AG10803 (cell line): ENCODE measurements at regions not wholly inside any gene's neighbourhood (a gene's known extent, or its start where the extent isn't known, plus 50 kb on each side); places are given as distances from the start of the nearest gene placed in this dataset.

ENCODE experiments used
- DNase-seq: peaks from one replicate; pipeline ENCODE4 v3.0.0; 2010; ENCODE audit warnings: low read depth
- H3K4me3 ChIP-seq: 2 replicates; pipeline ENCODE4 v1.5.1; 2011; ENCODE audit warnings: mild to moderate bottlenecking, low read length, control low read depth
- CTCF ChIP-seq: conservative IDR thresholded peaks from 2 replicates; pipeline ENCODE4 v1.5.1; 2011; ENCODE audit warnings: mild to moderate bottlenecking, low read length, control low read depth, inconsistent platforms

GRCh38 chr3:72082776-72083462 lies 298.0 kb upstream of the PROK2 start:
- no peak overlapping the region for H3K4me3 ChIP-seq
- no peak for DNase-seq
- no peak for TF ChIP-seq CTCF

- TF ChIP-seq CTCF: no peak
- peak; percentile 66 for DNase-seq
- no peak overlapping the region for H3K4me3 ChIP-seq
These were observed 297.3 kb upstream of the PROK2 start for GRCh38 chr3:72082186-72082715.

GRCh38 chr3:72081471-72082185 lies 296.7 kb upstream of the PROK2 start:
- TF ChIP-seq CTCF: no peak
- H3K4me3 ChIP-seq: no peak overlapping the region
- no peak for DNase-seq

GRCh38 chr3:72080800-72081199 lies 295.9 kb upstream of the PROK2 start:
- H3K4me3 ChIP-seq: no peak overlapping the region
- no peak for DNase-seq
- no peak for TF ChIP-seq CTCF

GRCh38 chr3:72080095-72080494 lies 295.1 kb upstream of the PROK2 start:
- H3K4me3 ChIP-seq: no peak overlapping the region
- no peak for DNase-seq
- TF ChIP-seq CTCF: no peak

- TF ChIP-seq CTCF: no peak
- H3K4me3 ChIP-seq: no peak overlapping the region
- no peak for DNase-seq
These were observed 294.5 kb upstream of the PROK2 start for GRCh38 chr3:72079369-72079872.
